K562 (cell line): ENCODE measurements at regions not wholly inside any gene's neighbourhood (a gene's known extent, or its start where the extent isn't known, plus 50 kb on each side); places are given as distances from the start of the nearest gene placed in this dataset.

ENCODE experiments used
- ATAC-seq: fragments of 200-7000 bp; cut with Tn5 transposase; 3 replicates; pipeline ENCODE4 v1.9.1; 2020; ENCODE audit warnings: moderate library complexity
- BruUV-seq: library from RNA; stranded (reverse); fragments of 400-500 nt; replicated peaks from 2 replicates; lab custom pipeline; 2021; lab: Mats Ljungman, UMichigan
- CTCF ChIA-PET: fragments of 300-600 bp; formaldehyde crosslinking; extraction: SDS; loops from one replicate; lab custom pipeline; 2021; ENCODE audit warnings: low intra/inter-chr PET ratio; lab: Yijun Ruan, JAX
- POLR2A ChIA-PET: fragments of 300-600, 350-650 bp; sonication (Branson Sonifier 250); formaldehyde crosslinking; extraction: SDS; loops from one replicate; lab custom pipeline; 2021; ENCODE audit warnings: antibody characterized with exemption, inconsistent platforms; lab: Yijun Ruan, JAX
- DNase-seq, 4 experiments: peaks; one replicate each; pipeline versions ENCODE4 v3.0.0 to v3.0.0-alpha.2; 2011 to 2018; ENCODE audit warnings: low spot score in 3 of 4, mixed read lengths in 3 of 4; ENCODE audit errors: extremely low read depth in 1 of 4
- FAIRE-seq: peaks from 2 replicates; lab custom pipeline; 2011; peaks lifted over from hg19 to GRCh38; lab: Jason Lieb, UNC
- H2AFZ ChIP-seq: 2 replicates; pipeline ENCODE4 v1.6.0; 2011; ENCODE audit warnings: low read depth, low read length, control low read depth, inconsistent platforms
- H3K27ac ChIP-seq: fragments of 200-600 bp; 3 replicates; pipeline ENCODE4 v1.8.0; 2011; ENCODE audit warnings: low read depth, mild to moderate bottlenecking, control low read depth, inconsistent platforms, low read length, moderate library complexity, mixed read lengths; ENCODE audit errors: extremely low read depth
- H3K27me3 ChIP-seq, 2 experiments: fragments of 300-600 bp in 1 of 2; 2 replicates in 1 of 2; 3 replicates in 1 of 2; pipeline versions ENCODE4 v1.6.0 to v1.8.0; 2011; ENCODE audit warnings: inconsistent platforms in 2 of 2, low read length in 2 of 2, mild to moderate bottlenecking in 1 of 2, mixed read lengths in 1 of 2, moderate library complexity in 1 of 2; ENCODE audit not compliant: control insufficient read depth in 2 of 2, insufficient read depth in 2 of 2
- H3K36me3 ChIP-seq: fragments of 300-600 bp; 3 replicates; pipeline ENCODE4 v1.8.0; 2011; ENCODE audit warnings: mild to moderate bottlenecking, low read length, inconsistent platforms; ENCODE audit not compliant: control insufficient read depth, insufficient read depth
- H3K4me1 ChIP-seq, 2 experiments: fragments of 200-600 bp in 1 of 2; replicated peaks in 1 of 2; 2 replicates in 1 of 2; 3 replicates in 1 of 2; pipeline versions ENCODE4 v1.5.1 to v1.8.0; 2011; ENCODE audit warnings: inconsistent platforms in 2 of 2, low read length in 2 of 2, mild to moderate bottlenecking in 1 of 2, mixed read lengths in 1 of 2, moderate library complexity in 1 of 2; ENCODE audit not compliant: control insufficient read depth in 2 of 2, insufficient read depth in 2 of 2
- H3K4me2 ChIP-seq: 2 replicates; pipeline ENCODE4 v1.6.1; 2011; ENCODE audit warnings: low read length, control low read depth, inconsistent platforms, mixed read lengths; ENCODE audit not compliant: insufficient read depth
- H3K4me3 ChIP-seq: fragments of 200-600 bp; sonication (generic), shearing (Covaris generic); 2 replicates; pipeline ENCODE4 v1.5.1; 2016; ENCODE audit warnings: control low read depth, inconsistent platforms
- H3K79me2 ChIP-seq: fragments of 200-600 bp; 3 replicates; pipeline ENCODE4 v1.8.0; 2011; ENCODE audit warnings: low read length, inconsistent platforms; ENCODE audit not compliant: control insufficient read depth, insufficient read depth
- H3K9ac ChIP-seq, 2 experiments: 2 replicates each; pipeline versions ENCODE4 v1.6.0 to v1.6.1; 2011; ENCODE audit warnings: low read depth in 2 of 2, low read length in 2 of 2, control low read depth in 1 of 2, inconsistent platforms in 1 of 2, mild to moderate bottlenecking in 1 of 2, mixed read lengths in 1 of 2; ENCODE audit not compliant: insufficient read depth in 1 of 2
- H3K9me1 ChIP-seq: one replicate; pipeline ENCODE4 v1.6.0; 2011; ENCODE audit warnings: inconsistent platforms, mild to moderate bottlenecking, low read length, moderate library complexity; ENCODE audit not compliant: control insufficient read depth, insufficient read depth
- H3K9me3 ChIP-seq: replicated peaks from 2 replicates; pipeline ENCODE4 v1.5.1; 2011; ENCODE audit warnings: low read depth, low read length, inconsistent platforms; ENCODE audit not compliant: control insufficient read depth, insufficient read depth
- H4K20me1 ChIP-seq: replicated peaks from 2 replicates; pipeline ENCODE4 v1.6.1; 2011; ENCODE audit warnings: low read length, inconsistent platforms, mixed read lengths; ENCODE audit not compliant: control insufficient read depth, insufficient read depth
- ATF6 ChIP-seq: sonication (generic); formaldehyde crosslinking; IDR thresholded peaks from 2 replicates; pipeline ENCODE4 v1.4.0; 2020; ENCODE audit warnings: mild to moderate bottlenecking, missing genetic modification reagents
- CBX5 ChIP-seq: IDR thresholded peaks from 2 replicates; pipeline ENCODE4 v1.6.1; 2014; ENCODE audit warnings: low read depth, borderline replicate concordance
- GTF2F1 ChIP-seq: IDR thresholded peaks from 2 replicates; pipeline ENCODE4 v1.6.1; 2011; ENCODE audit warnings: low read depth, low read length, improper control_type of control experiment
- HSF4 ChIP-seq: fragments of 250-450 bp; sonication (Bioruptor Pico); IDR thresholded peaks from 2 replicates; pipeline ENCODE4 v2.1.2; 2022; ENCODE audit warnings: mild to moderate bottlenecking, moderate library complexity, borderline replicate concordance
- MEIS2 ChIP-seq: fragments of 450-650 bp; IDR thresholded peaks from 2 replicates; pipeline ENCODE4 v1.6.1; 2014; ENCODE audit warnings: mild to moderate bottlenecking; ENCODE audit not compliant: partially characterized antibody
- RBM15 ChIP-seq: fragments of 200-400 bp; formaldehyde crosslinking; IDR thresholded peaks from 2 replicates; pipeline ENCODE4 v1.6.1; 2018; ENCODE audit warnings: mild to moderate bottlenecking, low read length, moderate library complexity; ENCODE audit not compliant: insufficient read depth
- SRSF9 ChIP-seq: fragments of 200-400 bp; formaldehyde crosslinking; IDR thresholded peaks from 2 replicates; pipeline ENCODE4 v1.6.1; 2017; ENCODE audit warnings: low read depth, low read length, borderline replicate concordance
- TCF15 ChIP-seq: fragments of 250-450 bp; sonication (Bioruptor Pico); IDR thresholded peaks from 2 replicates; pipeline ENCODE4 v1.8.0; 2022; ENCODE audit warnings: moderate library complexity, mild to moderate bottlenecking, inconsistent platforms
- ZNF609 ChIP-seq: sonication (generic); formaldehyde crosslinking; IDR thresholded peaks from 2 replicates; pipeline ENCODE4 v1.8.1; 2023; ENCODE audit warnings: missing genetic modification reagents, mild to moderate bottlenecking, borderline replicate concordance
- WGBS: fragments of 100-300 bp; shearing (Covaris generic); methylation state at CpG from one replicate; pipeline ENCODE4 v1.1.6; 2016; ENCODE audit warnings: low coverage, mixed read lengths; ENCODE audit not compliant: insufficient coverage; ENCODE audit errors: missing lambda C conversion rate; 5-methylcytosine and 5-hydroxymethylcytosine counted together
- in situ Hi-C: fragments of 300-500 bp; cut with MboI; formaldehyde crosslinking; loops from 4 replicates; pipeline ENCODE4 v1.15.0; 2018; ENCODE audit warnings: inconsistent platforms, mixed read lengths
- intact Hi-C: fragments of 100-400 bp; cut with micrococcal nuclease; formaldehyde crosslinking; loops from 2 replicates; pipeline ENCODE4 v1.14.2; 2022

- TF ChIP-seq ATF6 (CRISPR knock-in tag), result no peak
- no peak for TF ChIP-seq TCF15
- TF ChIP-seq SRSF9, result no peak
Measured at GRCh38 chr2:11977766-11978524, 231.5 kb downstream of the LPIN1 start (continued).

GRCh38 chr2:11980809-11981208 lies 234.4 kb downstream of the LPIN1 start:
- Histone ChIP-seq H3K4me1 (no peaks in the 10 kb centered on the region; a peak in 3 of 5 replicates), H4K20me1 (no peaks in the 10 kb centered on the region), H2AFZ (no peak overlapping the region), H3K4me3 (no peak overlapping the region), H3K9me1 (no peaks in the 10 kb centered on the region), H3K36me3 (no peaks in the 10 kb centered on the region), H3K9ac (no peak overlapping the region), H3K9me3 (no peaks in the 10 kb centered on the region), H3K79me2 (no peaks in the 10 kb centered on the region), H3K4me2 (no peak overlapping the region), H3K27me3 (no peaks in the 10 kb centered on the region; a peak in 1 of 5 replicates), H3K27ac (no peak overlapping the region)
- WGBS, result 72% methylated on average over 9 of the region's 9 CpGs
- ChIA-PET POLR2A (interaction anchor here (0.7 to 1.1 kb wide), 2 partner anchors 18 to 111 kb away, joined by 3 read pairs; no protein-coding TSS in a partner anchor), CTCF (no interaction called here)
- DNase-seq, result no peak
- intact Hi-C loops, result no loop called here
- BruUV-seq, result no TSS peak
- in situ Hi-C loops, result no loop called here
- ATAC-seq, result no peak
- no peak for FAIRE-seq
- TF ChIP-seq RBM15 (no peak), GTF2F1 (no peak), MEIS2 (no peak), HSF4 (CRISPR knock-in tag) (no peak), CBX5 (no peak), ZNF609 (CRISPR knock-in tag) (no peak)
